Left lung (tissue), 4 donors: ENCODE measurements at regions not wholly inside any gene's neighbourhood (a gene's known extent, or its start where the extent isn't known, plus 50 kb on each side); places are given as distances from the start of the nearest gene placed in this dataset.
A peak's percentile ranks its signal among the peaks of the same experiment; 100 is the strongest.

ENCODE experiments used
- ATAC-seq: fragments of 200-7000 bp; cut with Tn5 transposase; one replicate; pipeline ENCODE4 v1.9.1; 2020; ENCODE audit warnings: moderate library complexity
- DNase-seq, 4 donors: peaks; one replicate each; pipeline ENCODE4 v3.0.0-alpha.2; 2013 to 2020
- H3K27ac ChIP-seq, 2 donors: fragments of 200-600 bp; sonication (generic) in 1 of 2; one replicate each; pipeline versions ENCODE4 v1.5.0 to v1.8.0; 2020 to 2021
- H3K27me3 ChIP-seq, 2 donors: fragments of 200-600 bp; sonication (generic) in 1 of 2; one replicate each; pipeline versions ENCODE4 v1.5.0 to v1.8.0; 2020 to 2021
- H3K36me3 ChIP-seq, 2 donors: fragments of 200-600 bp; sonication (generic) in 1 of 2; one replicate each; pipeline versions ENCODE4 v1.5.0 to v1.8.0; 2020 to 2021
- H3K4me1 ChIP-seq, 2 donors: fragments of 200-600 bp; one replicate each; pipeline ENCODE4 v1.8.0; 2021
- H3K4me3 ChIP-seq, 2 donors: fragments of 200-600 bp; sonication (generic) in 1 of 2; one replicate each; pipeline versions ENCODE4 v1.5.0 to v1.8.0; 2020 to 2021; ENCODE audit warnings: mild to moderate bottlenecking in 1 of 2
- H3K9me3 ChIP-seq, 2 donors: fragments of 200-600 bp; sonication (generic) in 1 of 2; one replicate each; pipeline versions ENCODE4 v1.5.0 to v1.8.0; 2020 to 2021
- CTCF ChIP-seq, 2 donors: fragments of 200-600 bp; sonication (generic) in 1 of 2; IDR thresholded peaks; one replicate each; pipeline versions ENCODE4 v1.5.0 to v1.8.0; 2021; ENCODE audit warnings: antibody characterized with exemption in 2 of 2
- intact Hi-C, 2 donors: fragments of 100-400 bp; cut with DNase I; formaldehyde crosslinking; loops; one replicate each; pipeline versions ENCODE4 v1.11.2 to v1.14.2; 2022
- donor health status: DM: no; HTN: yes; CAD: no.
- donor health status: DM: no; HTN: no; CAD: no.

- no peaks in the 10 kb centered on the region for H3K27me3 ChIP-seq
- H3K27ac ChIP-seq, result no peak overlapping the region
- no peak overlapping the region for H3K4me3 ChIP-seq
- DNase-seq, result no peak
- H3K9me3 ChIP-seq, result no peaks in the 10 kb centered on the region
- H3K4me1 ChIP-seq, result no peaks in the 10 kb centered on the region
- H3K36me3 ChIP-seq, result no peaks in the 10 kb centered on the region
- TF ChIP-seq CTCF (IDR thresholded peaks at IDR 0.05), result no peak
- intact Hi-C loops, result no loop called here
- ATAC-seq, result no peak
These were observed 401.9 kb downstream of the HRH4 start for GRCh38 chr18:24862201-24862816.

- Histone ChIP-seq H3K4me1 (no peaks in the 10 kb centered on the region), H3K9me3 (no peaks in the 10 kb centered on the region), H3K4me3 (no peak overlapping the region), H3K36me3 (no peaks in the 10 kb centered on the region), H3K27ac (no peak overlapping the region), H3K27me3 (no peaks in the 10 kb centered on the region)
- no peak for TF ChIP-seq CTCF (IDR thresholded peaks at IDR 0.05)
- DNase-seq (peak in 2 of 4 donors; percentile 21 to 32), ATAC-seq (no peak)
- intact Hi-C loops, result no loop called here
These were observed 407.9 kb downstream of the HRH4 start for GRCh38 chr18:24868311-24868710.

- no peak overlapping the region for H3K4me3 ChIP-seq
- intact Hi-C loops, result no loop called here
- no peaks in the 10 kb centered on the region for H3K4me1 ChIP-seq
- no peak overlapping the region for H3K27ac ChIP-seq
- no peaks in the 10 kb centered on the region for H3K9me3 ChIP-seq
- TF ChIP-seq CTCF (IDR thresholded peaks at IDR 0.05), result no peak
- no peaks in the 10 kb centered on the region for H3K36me3 ChIP-seq
- H3K27me3 ChIP-seq, result no peaks in the 10 kb centered on the region
- DNase-seq, result peak in 1 of 4 donors; percentile 30
- no peak for ATAC-seq
These were observed 408.4 kb downstream of the HRH4 start for GRCh38 chr18:24868760-24869237.

- intact Hi-C loops, result no loop called here
- DNase-seq, result no peak
- no peak for TF ChIP-seq CTCF (IDR thresholded peaks at IDR 0.05)
- no peak overlapping the region for H3K27ac ChIP-seq
- no peaks in the 10 kb centered on the region for H3K27me3 ChIP-seq
- ATAC-seq, result no peak
- H3K9me3 ChIP-seq, result no peaks in the 10 kb centered on the region
- no peaks in the 10 kb centered on the region for H3K36me3 ChIP-seq
- H3K4me1 ChIP-seq, result no peaks in the 10 kb centered on the region
- no peak overlapping the region for H3K4me3 ChIP-seq
These were observed 408.8 kb downstream of the HRH4 start for GRCh38 chr18:24869285-24869684.

GRCh38 chr18:24875286-24875685, 414.8 kb downstream of the HRH4 start:
- Histone ChIP-seq H3K36me3 (no peaks in the 10 kb centered on the region), H3K4me1 (no peaks in the 10 kb centered on the region)
- intact Hi-C loops, result no loop called here

More at GRCh38 chr18:24875286-24875685, 414.8 kb downstream of the HRH4 start:
- no peak overlapping the region for H3K4me3 ChIP-seq
- no peaks in the 10 kb centered on the region for H3K9me3 ChIP-seq
- DNase-seq (no peak), ATAC-seq (no peak)
- no peak for TF ChIP-seq CTCF (IDR thresholded peaks at IDR 0.05)
- no peaks in the 10 kb centered on the region for H3K27me3 ChIP-seq
- no peak overlapping the region for H3K27ac ChIP-seq
